ENCODE measurements at regions not wholly inside any gene's neighbourhood (a gene's known extent, or its start where the extent isn't known, plus 50 kb on each side); places are given as distances from the start of the nearest gene placed in this dataset.
"Not testable (repeated sequence)": the region's sequence is repeated elsewhere in the genome, so short reads cannot be mapped to it uniquely, and the experiment has no call there.

- not testable (repeated sequence) for TF ChIP-seq CTCF, POLR2AphosphoS5 (IDR thresholded peaks at IDR 0.05)
These were observed 375.2 kb downstream of the FOXD4L6 start for GRCh38 chr9:40753288-40753687.

All from upper lobe of left lung (tissue), 4 donors.